ENCODE measurements at regions not wholly inside any gene's neighbourhood (a gene's known extent, or its start where the extent isn't known, plus 50 kb on each side); places are given as distances from the start of the nearest gene placed in this dataset.

DNA sequence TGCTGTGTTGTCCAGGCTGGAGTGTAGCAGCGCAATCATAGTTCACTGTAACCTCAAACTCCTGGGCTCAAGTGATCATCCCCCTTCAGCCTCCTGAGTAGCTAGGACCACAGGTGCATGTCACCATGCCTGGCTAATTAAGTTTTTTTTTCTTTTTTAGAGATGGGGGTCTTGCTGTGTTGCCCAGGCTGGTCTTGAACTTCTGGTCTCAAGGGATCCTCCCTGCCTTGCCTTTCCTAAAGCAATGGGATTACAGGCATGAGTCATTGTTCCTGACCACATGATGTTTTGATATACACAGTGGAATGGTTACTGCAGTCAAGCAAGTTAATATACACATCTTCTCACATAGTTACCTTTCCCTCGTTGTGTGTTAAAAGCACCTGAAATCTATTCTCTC is 140.3 kb downstream of the GPR85 start:
- TF ChIP-seq GATA2 (IDR thresholded peaks at IDR 0.05; ENCODE audit: low read depth, low read length), result no peak
- TF ChIP-seq GATA3 (IDR thresholded peaks at IDR 0.05; ENCODE audit: low read depth, low read length), result no peak

Data from SH-SY5Y (cell line).